Esophagus squamous epithelium (tissue), 4 donors: ENCODE measurements at regions not wholly inside any gene's neighbourhood (a gene's known extent, or its start where the extent isn't known, plus 50 kb on each side); places are given as distances from the start of the nearest gene placed in this dataset.

Source experiments
- CTCF ChIP-seq, 6 experiments: fragments of 450-650 bp in 4 of 6; fragments of 200-600 bp in 2 of 6; sonication (generic) in 2 of 6; IDR thresholded peaks; one replicate each; pipeline ENCODE4 v1.5.1; 2016 to 2019; ENCODE audit warnings: antibody characterized with exemption in 6 of 6, mild to moderate bottlenecking in 4 of 6, moderate library complexity in 4 of 6
- POLR2A ChIP-seq, 4 donors: fragments of 450-650 bp; IDR thresholded peaks; one replicate each; pipeline ENCODE4 v1.6.1; 2017; ENCODE audit warnings: antibody characterized with exemption in 4 of 4, mild to moderate bottlenecking in 4 of 4, moderate library complexity in 3 of 4

GRCh38 chr1:185393205-185393604 is 76.2 kb upstream of the IVNS1ABP start:
- no peak for TF ChIP-seq CTCF (IDR thresholded peaks at IDR 0.05)
- no peak for TF ChIP-seq POLR2A (IDR thresholded peaks at IDR 0.05)
